ENCODE measurements at regions not wholly inside any gene's neighbourhood (a gene's known extent, or its start where the extent isn't known, plus 50 kb on each side); places are given as distances from the start of the nearest gene placed in this dataset.
"Not testable (repeated sequence)": the region's sequence is repeated elsewhere in the genome, so short reads cannot be mapped to it uniquely, and the experiment has no call there.

DNA sequence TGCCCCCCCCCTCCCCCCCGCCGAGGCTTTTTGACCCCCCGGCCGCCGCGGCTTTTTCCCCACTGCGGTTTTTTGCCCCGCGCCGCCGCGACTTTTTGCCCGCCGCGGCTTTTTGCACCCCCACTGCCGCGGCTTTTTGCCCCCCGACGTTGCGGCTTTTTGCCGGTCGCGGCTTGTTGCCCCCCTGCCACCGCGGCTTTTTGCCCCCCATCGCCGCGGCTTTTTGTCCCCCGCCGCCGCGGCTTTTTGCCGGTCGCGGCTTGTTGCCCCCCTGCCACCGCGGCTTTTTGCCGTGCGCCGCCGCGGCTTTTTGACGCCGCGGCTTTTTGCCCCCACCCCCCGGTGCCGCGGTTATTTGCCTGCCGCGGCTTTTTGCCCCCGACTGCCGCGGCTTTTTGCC is 395.4 kb downstream of the ZNF33B start:
- H3K4me1 Mint-ChIP-seq (ENCODE audit: low read depth): not testable (repeated sequence)

DNA sequence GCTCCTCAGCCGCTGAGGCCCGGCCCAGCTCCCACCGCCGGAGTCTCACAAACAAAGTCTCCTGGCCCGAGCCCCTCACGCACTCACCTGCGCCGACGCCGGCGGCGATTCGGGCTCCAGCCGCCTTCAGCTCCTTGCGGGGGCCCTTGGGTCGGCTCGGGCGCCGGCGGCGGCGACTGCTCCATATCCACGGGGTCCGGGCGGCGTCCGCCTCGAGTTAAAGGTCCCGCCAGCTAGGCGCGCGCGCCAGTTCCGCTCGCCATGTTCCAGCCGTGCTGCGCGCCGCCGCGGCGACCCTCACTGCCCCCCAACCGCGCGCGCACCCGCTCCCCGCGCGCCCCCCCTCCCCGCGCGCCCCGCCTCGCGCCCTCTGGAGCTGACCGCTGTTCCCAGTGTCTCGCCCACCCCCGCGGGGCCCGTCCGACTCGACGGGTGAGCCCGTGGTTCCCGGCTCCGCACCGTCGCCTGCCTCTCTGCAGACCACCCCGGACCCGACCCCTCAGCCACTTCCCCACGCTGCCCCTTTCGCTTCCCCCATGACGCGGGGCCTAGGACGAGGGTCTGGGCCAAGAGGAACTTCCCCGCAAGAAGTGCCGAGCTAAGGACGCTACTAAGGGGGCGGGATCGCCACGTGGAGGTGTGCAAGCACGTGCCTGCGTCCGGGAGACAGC is 396.1 kb downstream of the ZNF33B start:
- H3K36me3 Mint-ChIP-seq: peaks cover 2% of the 10 kb centered on the region
- no peak overlapping the region for H3K27ac Mint-ChIP-seq
- H3K4me1 Mint-ChIP-seq (ENCODE audit: low read depth): peaks cover 1% of the 10 kb centered on the region
- H3K9me3 Mint-ChIP-seq (ENCODE audit: low read depth): peaks cover 7% of the 10 kb centered on the region
- peak overlapping the region; percentile 40 for H3K4me3 Mint-ChIP-seq
- H3K27me3 Mint-ChIP-seq: peaks cover 17% of the 10 kb centered on the region

More for the DNA sequence above, 395.4 kb downstream of the ZNF33B start:
- not testable (repeated sequence) for H3K36me3 Mint-ChIP-seq; H3K27ac Mint-ChIP-seq; H3K4me3 Mint-ChIP-seq; H3K9me3 Mint-ChIP-seq (ENCODE audit: low read depth)
- H3K27me3 Mint-ChIP-seq: peaks cover 17% of the 10 kb centered on the region

DNA sequence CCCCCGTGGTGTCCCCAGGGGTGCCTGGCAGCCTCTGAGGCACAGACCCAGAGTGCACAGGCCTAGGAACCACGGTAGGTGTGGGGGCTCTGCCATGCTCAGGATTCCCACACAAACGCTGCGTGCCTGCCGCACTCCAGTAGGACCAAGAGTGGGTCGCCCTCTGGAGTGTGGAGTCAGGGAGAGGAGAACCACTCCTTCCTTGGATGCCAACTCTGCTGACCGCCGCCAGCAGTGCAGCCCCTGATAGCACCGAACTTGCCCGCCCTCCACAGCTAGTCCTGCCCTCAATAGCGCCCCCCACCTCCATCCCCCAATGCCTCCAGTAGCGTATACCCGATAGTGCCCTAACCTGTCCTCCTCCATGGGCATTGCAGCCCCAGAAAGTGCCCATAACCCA is 402.0 kb downstream of the ZNF33B start:
- H3K36me3 Mint-ChIP-seq; H3K4me1 Mint-ChIP-seq (ENCODE audit: low read depth); H3K4me3 Mint-ChIP-seq; H3K9me3 Mint-ChIP-seq (ENCODE audit: low read depth); H3K27ac Mint-ChIP-seq; H3K27me3 Mint-ChIP-seq: not testable (repeated sequence)

DNA sequence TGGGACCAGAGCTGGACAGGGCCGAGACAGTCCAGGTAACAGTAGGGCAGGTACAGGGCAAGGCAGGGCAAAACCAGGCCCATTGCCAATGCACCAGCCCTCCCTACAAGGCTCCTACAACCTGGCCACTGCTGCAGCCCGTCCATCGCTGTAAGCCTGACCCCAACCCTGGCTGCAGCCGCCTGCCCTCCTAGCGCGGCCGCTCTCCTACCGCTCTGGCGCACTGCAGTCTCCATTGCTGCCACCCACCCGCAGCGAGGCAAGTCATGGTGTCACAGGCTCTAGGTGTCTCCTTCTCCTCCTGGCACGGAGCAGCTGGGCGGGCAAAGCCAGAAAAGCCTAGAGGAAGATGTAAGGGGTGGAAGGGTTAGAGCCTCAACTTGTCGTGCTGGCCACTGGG is 402.6 kb downstream of the ZNF33B start:
- not testable (repeated sequence) for H3K4me3 Mint-ChIP-seq; H3K4me1 Mint-ChIP-seq (ENCODE audit: low read depth); H3K9me3 Mint-ChIP-seq (ENCODE audit: low read depth); H3K27me3 Mint-ChIP-seq; H3K36me3 Mint-ChIP-seq; H3K27ac Mint-ChIP-seq

DNA sequence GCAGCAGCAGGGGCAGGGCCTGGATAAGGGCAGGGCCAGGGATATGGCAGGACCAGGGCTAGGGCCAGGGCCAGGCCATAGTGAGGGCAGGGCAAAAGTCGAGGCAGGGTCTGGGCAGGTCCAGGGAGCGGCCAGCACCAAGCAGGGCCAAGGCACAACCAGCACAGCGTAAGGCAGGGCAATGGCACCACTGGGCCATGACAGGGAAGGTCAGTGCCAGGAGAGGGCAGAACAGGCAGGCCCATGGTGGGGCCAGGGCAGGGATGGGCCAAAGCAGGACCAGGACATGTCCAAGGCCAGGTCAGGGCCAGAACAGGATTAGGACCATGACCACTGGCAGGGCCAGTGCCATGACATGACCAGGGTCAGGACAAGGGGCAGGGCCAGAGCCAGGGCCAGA is 403.1 kb downstream of the ZNF33B start:
- not testable (repeated sequence) for H3K4me1 Mint-ChIP-seq (ENCODE audit: low read depth); H3K27ac Mint-ChIP-seq; H3K9me3 Mint-ChIP-seq (ENCODE audit: low read depth); H3K27me3 Mint-ChIP-seq; H3K36me3 Mint-ChIP-seq; H3K4me3 Mint-ChIP-seq

DNA sequence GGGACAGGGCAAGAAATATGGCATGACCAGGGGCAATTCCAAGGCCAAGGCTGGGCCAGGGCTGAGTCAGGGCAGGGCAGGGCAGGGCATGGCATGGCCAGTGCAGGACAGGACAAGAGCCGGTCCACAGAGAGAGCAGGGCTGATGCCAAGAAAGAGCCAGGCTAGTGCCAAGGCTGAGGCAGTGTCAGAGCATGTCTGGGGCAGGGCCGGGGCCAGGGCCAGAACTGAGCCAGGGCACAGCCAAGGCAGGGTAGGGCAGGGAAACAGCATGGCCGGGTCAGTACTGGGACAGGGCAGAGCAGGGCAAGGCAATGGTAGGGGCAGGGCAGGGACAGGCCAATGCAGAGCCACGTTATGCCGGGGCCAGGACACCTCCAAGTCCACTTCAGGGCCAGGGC is 403.9 kb downstream of the ZNF33B start:
- not testable (repeated sequence) for H3K36me3 Mint-ChIP-seq; H3K4me3 Mint-ChIP-seq; H3K4me1 Mint-ChIP-seq (ENCODE audit: low read depth); H3K27me3 Mint-ChIP-seq; H3K9me3 Mint-ChIP-seq (ENCODE audit: low read depth); H3K27ac Mint-ChIP-seq

DNA sequence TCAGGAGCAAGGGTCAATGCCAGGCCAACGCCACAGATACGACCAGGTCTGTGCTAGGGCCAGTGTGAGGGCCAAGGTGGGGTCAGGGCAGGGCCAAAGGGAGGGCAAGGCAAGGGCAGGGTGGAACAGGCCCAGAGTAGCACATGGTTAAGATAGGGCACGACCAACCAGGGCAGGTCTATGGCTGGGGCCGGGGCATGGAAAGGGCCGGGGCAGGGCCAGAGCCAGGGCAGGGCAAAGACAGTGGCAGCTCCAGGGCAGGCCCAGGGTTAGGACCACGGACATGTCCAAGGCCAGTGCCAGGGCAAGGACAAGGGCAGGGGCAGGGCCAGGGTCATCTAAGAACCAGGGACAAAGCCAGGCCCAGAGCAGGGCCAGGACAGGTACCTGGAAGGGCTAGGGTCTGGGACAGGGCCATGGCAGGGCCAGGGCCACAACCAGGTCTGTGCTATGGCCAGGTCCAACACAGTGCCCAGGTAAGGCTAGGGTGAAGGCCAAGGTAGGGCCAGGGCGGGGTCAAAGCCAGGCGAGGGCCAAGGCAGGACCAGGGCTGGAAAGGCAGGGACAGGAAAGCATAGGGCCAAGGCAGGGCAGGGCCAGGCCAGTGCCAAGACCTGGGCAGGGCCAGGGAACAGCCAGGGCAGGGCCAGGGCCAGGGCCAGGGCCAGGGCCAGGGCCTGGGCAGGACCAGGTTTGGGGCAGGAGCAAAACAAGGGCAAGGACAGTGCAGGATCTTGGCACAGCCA is 404.7 kb downstream of the ZNF33B start:
- H3K27ac Mint-ChIP-seq: not testable (repeated sequence)

DNA sequence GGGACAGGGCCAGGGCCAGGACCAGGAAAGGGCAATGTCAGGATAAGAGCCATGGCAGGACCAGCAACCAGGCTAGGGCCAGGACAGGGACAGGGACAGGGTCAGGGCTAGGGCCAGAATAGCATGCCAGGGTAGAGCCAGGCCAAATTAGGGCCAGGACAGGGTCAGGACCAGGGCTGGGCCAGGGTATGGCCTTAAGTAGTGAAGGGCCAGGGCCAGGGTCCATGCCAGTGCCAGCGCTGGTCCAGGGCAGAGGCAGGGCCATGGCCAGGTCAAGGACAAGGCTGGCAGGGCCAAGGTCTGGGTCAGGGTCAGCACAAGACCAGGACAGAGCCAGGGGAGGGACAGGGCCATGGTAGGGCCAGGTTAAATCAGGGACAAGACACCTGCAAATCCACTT is 405.4 kb downstream of the ZNF33B start:
- not testable (repeated sequence) for H3K27ac Mint-ChIP-seq; H3K27me3 Mint-ChIP-seq; H3K4me1 Mint-ChIP-seq (ENCODE audit: low read depth); H3K4me3 Mint-ChIP-seq; H3K9me3 Mint-ChIP-seq (ENCODE audit: low read depth); H3K36me3 Mint-ChIP-seq

More for the DNA sequence above, 404.7 kb downstream of the ZNF33B start:
- H3K27me3 Mint-ChIP-seq; H3K4me1 Mint-ChIP-seq (ENCODE audit: low read depth); H3K9me3 Mint-ChIP-seq (ENCODE audit: low read depth); H3K4me3 Mint-ChIP-seq; H3K36me3 Mint-ChIP-seq: not testable (repeated sequence)

DNA sequence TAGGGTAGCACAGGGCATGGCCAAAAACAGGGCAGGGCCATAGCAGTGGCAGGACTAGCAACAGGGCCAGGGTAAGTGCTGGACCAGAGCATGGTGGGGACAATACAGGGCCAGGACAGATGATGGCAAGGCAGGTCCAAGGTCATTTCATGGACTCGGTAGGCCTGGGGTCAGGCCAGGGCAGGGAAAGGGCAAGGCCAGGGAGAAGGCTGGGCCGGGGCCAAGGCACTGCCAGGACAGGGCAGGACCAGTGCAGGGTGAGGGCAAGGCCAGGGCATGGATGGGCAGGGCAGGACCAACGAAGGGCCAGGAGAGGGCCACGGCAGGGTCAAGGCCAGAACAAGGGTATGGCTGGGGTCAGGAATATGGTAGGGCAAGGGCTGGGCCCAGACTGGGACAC is 407.6 kb downstream of the ZNF33B start:
- not testable (repeated sequence) for H3K4me1 Mint-ChIP-seq (ENCODE audit: low read depth)
- peaks cover 29% of the 10 kb centered on the region for H3K9me3 Mint-ChIP-seq (ENCODE audit: low read depth)

DNA sequence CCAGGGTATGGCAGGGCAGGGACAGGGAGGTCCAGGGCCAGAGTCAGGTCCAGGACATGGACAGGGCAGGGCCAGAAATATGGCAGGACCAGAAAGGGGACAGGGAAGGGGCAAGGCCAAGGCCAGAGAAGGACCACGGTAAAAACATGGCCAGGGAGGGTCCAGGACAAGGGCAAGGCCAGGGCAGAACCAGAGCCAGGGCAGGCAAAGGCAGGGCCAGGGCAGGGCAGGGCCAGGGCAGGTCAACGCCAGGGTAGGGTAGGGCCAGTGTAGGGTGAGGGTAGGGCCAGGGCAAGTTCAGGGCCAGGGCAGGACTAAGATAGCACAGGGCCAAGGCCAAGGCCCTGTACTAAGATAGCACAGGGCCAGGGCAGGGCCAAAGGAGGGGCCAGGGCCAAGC is 408.3 kb downstream of the ZNF33B start:
- peaks cover 30% of the 10 kb centered on the region for H3K9me3 Mint-ChIP-seq (ENCODE audit: low read depth)
- H3K4me3 Mint-ChIP-seq; H3K27me3 Mint-ChIP-seq; H3K27ac Mint-ChIP-seq; H3K4me1 Mint-ChIP-seq (ENCODE audit: low read depth); H3K36me3 Mint-ChIP-seq: not testable (repeated sequence)

More for the DNA sequence above, 407.6 kb downstream of the ZNF33B start:
- not testable (repeated sequence) for H3K27me3 Mint-ChIP-seq, H3K4me3 Mint-ChIP-seq, H3K27ac Mint-ChIP-seq, H3K36me3 Mint-ChIP-seq

DNA sequence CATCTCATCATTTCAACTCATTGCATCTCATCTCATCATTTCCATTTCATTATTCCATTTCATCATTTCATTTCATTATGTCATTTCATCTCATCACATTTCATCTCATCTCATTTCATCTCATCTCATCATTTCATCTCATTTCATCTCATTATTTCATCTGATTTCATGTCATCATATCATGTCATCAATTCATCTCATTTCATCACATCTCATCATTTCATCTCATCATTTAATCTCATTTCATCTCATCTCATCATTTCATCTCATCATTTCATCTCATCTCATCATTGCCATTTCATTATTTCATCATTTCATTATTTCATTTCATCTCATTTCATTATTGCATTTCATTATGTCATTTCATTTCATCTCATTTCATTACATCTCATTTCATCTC is 410.5 kb downstream of the ZNF33B start:
- not testable (repeated sequence) for H3K36me3 Mint-ChIP-seq; H3K27me3 Mint-ChIP-seq; H3K4me3 Mint-ChIP-seq; H3K4me1 Mint-ChIP-seq (ENCODE audit: low read depth); H3K27ac Mint-ChIP-seq
- peaks cover 30% of the 10 kb centered on the region for H3K9me3 Mint-ChIP-seq (ENCODE audit: low read depth)

DNA sequence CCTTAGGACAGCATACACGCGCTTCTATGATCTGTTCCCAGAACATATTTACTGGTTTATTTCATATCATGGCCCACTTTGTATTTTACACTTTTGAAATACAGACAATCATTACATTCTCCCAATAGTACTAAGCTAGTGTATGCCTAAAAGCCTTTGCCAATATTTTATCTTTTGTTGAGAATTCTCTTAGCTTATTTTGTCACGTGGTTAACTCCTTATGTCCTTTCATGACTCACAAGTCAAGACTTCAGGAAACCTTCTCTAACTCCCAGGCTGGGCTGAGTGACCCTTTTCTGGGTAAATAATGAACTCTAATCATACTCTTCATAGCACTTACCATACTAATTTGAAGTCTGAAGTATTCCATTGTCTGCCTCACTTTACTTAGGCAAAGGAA is 444.8 kb downstream of the ZNF33B start:
- H3K27ac Mint-ChIP-seq; H3K4me3 Mint-ChIP-seq; H3K36me3 Mint-ChIP-seq; H3K9me3 Mint-ChIP-seq (ENCODE audit: low read depth); H3K4me1 Mint-ChIP-seq (ENCODE audit: low read depth): not testable (repeated sequence)
- peaks cover 12% of the 10 kb centered on the region for H3K27me3 Mint-ChIP-seq

DNA sequence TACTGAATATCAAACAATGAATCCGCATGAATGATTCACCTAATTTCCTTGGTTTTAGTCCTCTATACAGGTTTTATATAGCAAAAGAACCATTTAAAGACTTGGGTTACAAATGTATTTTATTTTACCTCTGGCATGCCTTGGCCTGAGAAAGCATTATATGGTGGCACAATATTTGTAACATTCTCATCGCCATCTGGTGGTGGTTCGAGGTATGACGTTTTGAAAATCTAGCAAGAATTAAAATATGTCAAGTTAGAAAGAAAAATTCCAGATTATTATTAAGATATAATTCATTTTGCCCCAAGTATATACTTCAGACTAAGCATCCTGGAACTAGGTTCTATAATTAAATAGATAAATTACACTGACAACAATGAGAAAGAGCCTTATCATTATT is 445.9 kb downstream of the ZNF33B start:
- peaks cover 12% of the 10 kb centered on the region for H3K27me3 Mint-ChIP-seq
- not testable (repeated sequence) for H3K4me1 Mint-ChIP-seq (ENCODE audit: low read depth); H3K36me3 Mint-ChIP-seq; H3K9me3 Mint-ChIP-seq (ENCODE audit: low read depth); H3K4me3 Mint-ChIP-seq; H3K27ac Mint-ChIP-seq

DNA sequence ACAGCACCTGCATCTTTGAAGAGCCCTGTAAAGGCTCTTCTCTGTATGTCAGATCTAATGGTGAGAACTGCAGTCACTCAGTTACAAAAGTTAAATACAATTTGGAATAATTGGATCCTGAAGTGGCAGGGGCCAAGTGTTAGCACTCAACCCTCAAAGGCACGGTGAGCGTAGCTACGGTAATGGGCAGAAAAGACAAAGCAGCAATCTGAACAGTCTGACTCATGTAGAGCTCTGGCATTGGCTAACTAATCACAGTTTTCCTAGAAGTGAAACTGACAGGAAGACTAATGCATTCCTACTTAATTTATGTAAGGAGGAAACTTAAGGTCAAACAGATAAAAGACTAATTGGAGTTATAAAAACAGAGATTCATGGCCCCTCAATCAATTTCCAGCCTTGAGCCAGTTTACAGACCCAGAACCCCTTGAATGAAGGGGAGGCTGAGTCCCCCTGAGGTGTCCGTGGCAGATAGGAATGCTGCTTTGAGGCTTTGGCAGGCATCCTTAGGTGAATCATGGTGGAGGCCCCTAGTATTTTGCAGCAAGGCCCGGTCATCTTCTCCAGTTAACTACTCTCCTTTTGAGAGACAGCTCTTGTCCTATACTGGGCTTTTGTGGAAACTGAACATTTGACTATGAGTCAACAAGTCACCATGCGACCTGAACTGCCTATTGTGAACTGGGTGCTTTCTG is 450.7 kb downstream of the ZNF33B start:
- not testable (repeated sequence) for H3K4me1 Mint-ChIP-seq (ENCODE audit: low read depth); H3K27ac Mint-ChIP-seq; H3K9me3 Mint-ChIP-seq (ENCODE audit: low read depth); H3K36me3 Mint-ChIP-seq; H3K4me3 Mint-ChIP-seq
- H3K27me3 Mint-ChIP-seq: peaks cover 10% of the 10 kb centered on the region

DNA sequence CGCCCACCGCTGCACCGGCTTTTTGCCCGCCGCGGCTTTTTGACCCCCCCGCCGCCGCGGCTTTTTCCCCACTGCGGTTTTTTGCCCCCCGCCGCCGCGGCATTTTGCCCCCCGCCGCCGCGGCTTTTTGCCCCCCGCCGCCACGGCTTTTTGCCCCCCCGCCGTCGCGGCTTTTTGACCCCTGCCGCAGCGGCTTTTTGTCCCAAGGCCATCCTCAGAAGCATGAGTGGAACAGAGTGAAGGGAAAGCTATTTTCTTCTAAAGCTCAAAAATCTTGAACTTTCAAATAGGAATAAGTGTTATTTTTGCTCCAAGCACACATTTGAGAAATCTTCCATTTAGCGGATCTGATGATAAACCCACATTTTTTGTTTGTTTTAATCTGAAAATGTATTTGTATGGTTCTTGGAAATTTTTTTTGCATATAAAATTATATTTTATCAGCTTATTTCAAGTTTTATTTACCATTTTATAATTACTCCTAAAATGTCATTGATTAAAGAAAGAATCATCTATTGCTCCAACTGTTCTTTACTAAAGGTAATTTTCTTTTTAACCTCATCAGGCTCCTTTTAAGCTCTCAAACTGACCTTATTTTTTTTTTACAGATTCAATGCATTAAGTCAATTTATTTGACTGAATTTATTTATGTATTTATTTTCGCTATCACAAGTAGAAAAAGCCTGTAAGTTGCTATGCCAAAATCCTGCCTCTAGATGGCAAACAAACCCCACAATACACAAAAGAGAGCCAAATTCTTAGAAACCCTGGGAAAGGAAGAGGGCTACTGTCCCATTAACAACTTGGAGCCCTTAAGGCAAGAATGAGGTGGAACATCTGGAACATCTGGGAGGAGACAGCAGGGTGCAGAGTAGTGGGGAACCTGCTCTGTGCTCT is 460.3 kb downstream of the ZNF33B start:
- not testable (repeated sequence) for H3K27ac Mint-ChIP-seq; H3K4me1 Mint-ChIP-seq (ENCODE audit: low read depth); H3K36me3 Mint-ChIP-seq
- H3K9me3 Mint-ChIP-seq (ENCODE audit: low read depth): peaks cover 16% of the 10 kb centered on the region
- peaks cover 50% of the 10 kb centered on the region for H3K27me3 Mint-ChIP-seq
- peak overlapping the region; percentile 75 for H3K4me3 Mint-ChIP-seq

Measured in activated naive CD8-positive, alpha-beta T cell (primary cell).